ENCODE measurements at regions not wholly inside any gene's neighbourhood (a gene's known extent, or its start where the extent isn't known, plus 50 kb on each side); places are given as distances from the start of the nearest gene placed in this dataset.

GRCh38 chr7:81605493-81605892, 164.4 kb downstream of the HGF start:
- DNase-seq, result no peak

GRCh38 chr7:81604808-81605174, 165.1 kb downstream of the HGF start:
- DNase-seq, result no peak

GRCh38 chr7:81604075-81604807, 165.6 kb downstream of the HGF start:
- no peak for DNase-seq

- DNase-seq, result no peak
These were observed 169.2 kb downstream of the HGF start for GRCh38 chr7:81600608-81601007.

- DNase-seq, result no peak
These were observed 170.9 kb downstream of the HGF start for GRCh38 chr7:81598951-81599350.

GRCh38 chr7:81594767-81595166, 175.1 kb downstream of the HGF start:
- DNase-seq, result no peak

- no peak for DNase-seq
These were observed 179.7 kb downstream of the HGF start for GRCh38 chr7:81590131-81590530.

GRCh38 chr7:81584667-81585066, 185.2 kb downstream of the HGF start:
- DNase-seq, result no peak

GRCh38 chr7:81583882-81584533, 185.8 kb downstream of the HGF start:
- no peak for DNase-seq

GRCh38 chr7:81583090-81583489, 186.8 kb downstream of the HGF start:
- DNase-seq, result no peak

- DNase-seq, result no peak
These were observed 192.1 kb downstream of the HGF start for GRCh38 chr7:81577642-81578340.

- no peak for DNase-seq
These were observed 195.0 kb downstream of the HGF start for GRCh38 chr7:81574723-81575326.

GRCh38 chr7:81573932-81574331, 195.9 kb downstream of the HGF start:
- no peak for DNase-seq

GRCh38 chr7:81573128-81573527, 196.7 kb downstream of the HGF start:
- DNase-seq, result no peak

GRCh38 chr7:81562581-81562980, 207.3 kb downstream of the HGF start:
- DNase-seq, result no peak

- no peak for DNase-seq
These were observed 209.1 kb downstream of the HGF start for GRCh38 chr7:81560708-81561107.

- no peak for DNase-seq
These were observed 220.3 kb downstream of the HGF start for GRCh38 chr7:81549484-81550016.

GRCh38 chr7:81534996-81535395, 234.9 kb downstream of the HGF start:
- DNase-seq, result no peak

GRCh38 chr7:81534446-81534845, 235.4 kb downstream of the HGF start:
- DNase-seq, result no peak

GRCh38 chr7:81533931-81534330, 235.9 kb downstream of the HGF start:
- no peak for DNase-seq

- no peak for DNase-seq
These were observed 236.4 kb downstream of the HGF start for GRCh38 chr7:81533426-81533825.

GRCh38 chr7:81529785-81530184, 240.1 kb downstream of the HGF start:
- DNase-seq, result no peak

- DNase-seq, result no peak
These were observed 242.2 kb downstream of the HGF start for GRCh38 chr7:81527651-81528050.

- DNase-seq, result no peak
These were observed 242.9 kb downstream of the HGF start for GRCh38 chr7:81526971-81527370.
